Ovary (tissue), 3 donors: ENCODE measurements at regions not wholly inside any gene's neighbourhood (a gene's known extent, or its start where the extent isn't known, plus 50 kb on each side); places are given as distances from the start of the nearest gene placed in this dataset.
"Not testable (repeated sequence)": the region's sequence is repeated elsewhere in the genome, so short reads cannot be mapped to it uniquely, and the experiment has no call there.

ENCODE experiments used
- POLR2A ChIP-seq: fragments of 450-650 bp; IDR thresholded peaks from one replicate; pipeline ENCODE4 v1.6.1; 2017; ENCODE audit warnings: antibody characterized with exemption, mild to moderate bottlenecking, moderate library complexity
- TF ChIP-seq, protein P1 (sequence below), 3 donors: fragments of 450-650 bp in 2 of 3; fragments of 200-600 bp in 1 of 3; IDR thresholded peaks; one replicate each; pipeline versions ENCODE4 v1.5.1 to v1.8.0; 2016 to 2022; ENCODE audit warnings: antibody characterized with exemption in 3 of 3, mild to moderate bottlenecking in 1 of 3
- donor health status: DM: no; HTN: no; CAD: no.

DNA sequence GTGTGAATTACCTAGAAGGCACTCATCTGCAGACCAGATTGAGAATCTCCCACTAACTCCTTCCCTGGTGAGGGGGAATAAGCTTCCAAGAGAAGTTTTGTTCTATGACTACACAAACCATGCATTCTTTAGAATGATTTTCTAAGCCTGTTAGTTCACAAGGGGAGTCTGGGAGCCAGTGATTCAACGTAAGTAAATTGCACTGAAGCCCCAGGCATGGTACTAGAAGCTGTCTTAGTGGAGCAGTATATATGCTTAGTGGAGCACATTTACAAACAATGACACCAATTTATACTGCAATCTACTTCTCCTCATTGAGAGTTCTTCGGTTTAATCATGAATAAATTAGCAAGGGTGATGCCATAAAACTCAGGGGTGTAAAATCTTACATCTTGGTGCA is 209.9 kb upstream of the LRRC61 start:
- TF ChIP-seq, protein P1, sequence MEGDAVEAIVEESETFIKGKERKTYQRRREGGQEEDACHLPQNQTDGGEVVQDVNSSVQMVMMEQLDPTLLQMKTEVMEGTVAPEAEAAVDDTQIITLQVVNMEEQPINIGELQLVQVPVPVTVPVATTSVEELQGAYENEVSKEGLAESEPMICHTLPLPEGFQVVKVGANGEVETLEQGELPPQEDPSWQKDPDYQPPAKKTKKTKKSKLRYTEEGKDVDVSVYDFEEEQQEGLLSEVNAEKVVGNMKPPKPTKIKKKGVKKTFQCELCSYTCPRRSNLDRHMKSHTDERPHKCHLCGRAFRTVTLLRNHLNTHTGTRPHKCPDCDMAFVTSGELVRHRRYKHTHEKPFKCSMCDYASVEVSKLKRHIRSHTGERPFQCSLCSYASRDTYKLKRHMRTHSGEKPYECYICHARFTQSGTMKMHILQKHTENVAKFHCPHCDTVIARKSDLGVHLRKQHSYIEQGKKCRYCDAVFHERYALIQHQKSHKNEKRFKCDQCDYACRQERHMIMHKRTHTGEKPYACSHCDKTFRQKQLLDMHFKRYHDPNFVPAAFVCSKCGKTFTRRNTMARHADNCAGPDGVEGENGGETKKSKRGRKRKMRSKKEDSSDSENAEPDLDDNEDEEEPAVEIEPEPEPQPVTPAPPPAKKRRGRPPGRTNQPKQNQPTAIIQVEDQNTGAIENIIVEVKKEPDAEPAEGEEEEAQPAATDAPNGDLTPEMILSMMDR (IDR thresholded peaks at IDR 0.05) = not testable (repeated sequence)
- TF ChIP-seq POLR2A = not testable (repeated sequence)
